NCI-H2029 treated with DMSO at 0.1 percent for 48 hours (cell line): ENCODE measurements at regions not wholly inside any gene's neighbourhood (a gene's known extent, or its start where the extent isn't known, plus 50 kb on each side); places are given as distances from the start of the nearest gene placed in this dataset.

Experiments
- DNase-seq: peaks from one replicate; lab custom pipeline; 2025; lab: John Stamatoyannopoulos, UW

DNA sequence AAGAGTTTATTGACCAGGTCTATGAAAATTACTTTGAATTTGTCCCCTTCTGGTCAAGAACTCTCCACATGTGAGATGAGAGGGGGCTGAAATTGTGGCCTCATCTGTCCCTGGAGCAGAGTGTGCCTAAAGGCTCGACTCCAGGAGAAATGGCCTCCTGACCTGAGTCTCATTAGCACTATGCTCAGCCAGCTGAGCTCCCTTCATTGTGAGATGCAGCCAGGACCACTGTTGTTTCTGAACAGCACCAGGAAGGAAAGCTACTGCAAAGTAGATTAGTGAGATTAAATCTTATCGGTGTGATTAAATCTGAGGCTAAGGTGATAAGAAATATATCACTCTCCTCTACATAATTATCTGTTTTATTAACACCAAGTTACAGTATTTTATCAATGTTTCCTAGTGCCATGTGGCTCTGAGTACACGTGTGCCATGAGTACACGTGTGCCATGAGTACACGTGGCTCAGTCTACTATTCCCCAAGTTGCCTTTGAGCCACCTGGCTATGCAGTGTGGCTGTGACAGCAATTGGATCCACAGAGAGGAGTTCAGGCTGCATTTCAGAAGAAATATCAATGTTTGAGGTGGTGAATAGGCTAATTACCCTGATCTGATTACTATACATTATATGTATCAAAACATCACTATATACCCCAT is 126.9 kb downstream of the IPMK start:
- DNase-seq, result no peak

DNA sequence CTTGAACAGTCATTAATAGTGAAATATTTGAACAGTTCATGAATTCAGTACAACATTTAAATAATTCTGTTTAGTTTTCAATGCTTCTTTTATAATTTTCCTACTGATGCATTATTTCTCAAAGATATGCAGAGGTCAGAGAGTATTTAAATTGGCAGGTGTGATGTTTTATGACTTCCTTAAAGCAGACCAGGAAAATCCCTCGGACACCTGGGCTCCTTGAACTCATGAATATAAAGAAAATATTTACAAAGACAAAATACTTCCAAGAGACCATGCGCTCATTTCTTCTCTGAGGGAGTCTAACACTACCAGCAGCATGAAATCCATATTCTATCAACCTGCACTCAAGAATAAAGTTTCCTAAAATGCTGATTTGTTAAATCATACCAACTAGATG is 127.6 kb downstream of the IPMK start:
- DNase-seq, result no peak

DNA sequence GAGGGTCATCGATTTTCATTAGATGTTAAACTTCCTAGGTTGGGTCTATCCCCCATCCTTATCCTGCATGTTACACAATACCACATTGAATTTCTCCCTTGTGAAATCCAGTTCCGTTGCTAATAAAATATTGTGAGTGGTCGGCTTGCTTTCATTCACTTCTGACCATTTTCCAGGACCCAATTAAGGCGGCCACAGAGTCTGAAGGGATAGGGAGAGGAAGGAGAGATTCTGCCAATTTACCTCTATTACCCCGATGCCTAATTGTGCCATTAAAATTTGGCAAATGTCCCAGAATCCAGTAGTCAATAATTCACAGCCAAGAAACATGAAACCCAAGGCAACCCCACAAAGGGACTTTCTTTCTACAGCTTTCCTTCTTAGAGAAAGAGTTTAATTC is 129.9 kb downstream of the IPMK start:
- peak; percentile 49 for DNase-seq

DNA sequence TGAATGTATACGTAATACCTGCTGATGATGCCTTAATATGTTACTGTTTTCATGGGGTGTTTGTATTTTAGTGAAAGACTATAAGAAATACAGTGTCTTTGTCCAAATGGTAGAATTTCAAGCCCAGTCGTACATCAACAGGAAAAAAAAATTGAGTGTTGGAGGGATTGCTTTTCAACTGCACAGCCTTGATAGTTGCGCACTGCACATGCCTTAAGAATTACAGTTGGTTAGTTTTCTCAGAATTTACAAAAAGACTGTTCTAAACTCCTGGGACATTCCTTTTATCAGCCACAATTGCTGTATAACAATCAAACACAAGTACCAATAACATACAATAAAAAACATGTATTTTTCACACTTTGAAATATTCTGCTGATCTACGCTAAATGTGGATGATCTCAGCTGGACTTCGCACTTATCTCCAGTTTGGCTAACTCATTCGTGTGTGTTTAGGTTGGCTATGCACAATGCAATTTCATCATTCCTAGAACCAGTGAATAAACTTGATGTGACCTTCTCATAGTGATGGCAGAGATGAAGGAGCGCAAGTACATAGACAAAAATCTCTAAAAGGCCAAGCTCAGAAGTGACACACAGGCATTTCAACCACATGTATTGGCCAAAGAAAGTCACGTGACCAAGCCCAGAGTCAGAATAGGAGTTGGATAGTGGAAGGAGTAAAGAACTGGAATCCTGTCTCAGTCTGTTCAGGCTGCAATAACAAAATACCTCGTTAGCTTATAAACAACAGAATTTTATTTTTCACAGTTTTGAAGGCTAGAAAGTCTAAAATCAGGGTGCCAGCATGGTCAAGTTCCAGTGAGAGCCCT is 152.3 kb downstream of the IPMK start:
- DNase-seq, result no peak

DNA sequence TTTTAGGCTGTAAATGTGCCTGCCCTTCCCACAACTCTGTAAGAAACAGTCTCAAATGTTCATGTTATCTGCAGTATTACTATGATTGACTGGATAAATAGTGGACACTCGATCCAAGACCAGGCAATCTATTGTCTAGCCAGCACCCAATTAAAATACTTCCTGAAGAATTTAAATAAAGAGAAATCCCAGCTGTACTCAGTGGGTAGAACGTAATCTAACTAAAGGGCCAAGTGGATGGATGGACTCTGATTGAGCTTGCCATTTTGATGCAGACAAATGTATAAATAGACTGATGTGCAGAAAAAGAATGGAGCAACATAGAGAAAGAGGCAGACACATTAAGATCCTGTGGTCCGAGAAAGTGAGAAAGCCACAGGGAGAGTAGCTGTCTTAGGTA is 158.0 kb downstream of the IPMK start:
- DNase-seq, result no peak

DNA sequence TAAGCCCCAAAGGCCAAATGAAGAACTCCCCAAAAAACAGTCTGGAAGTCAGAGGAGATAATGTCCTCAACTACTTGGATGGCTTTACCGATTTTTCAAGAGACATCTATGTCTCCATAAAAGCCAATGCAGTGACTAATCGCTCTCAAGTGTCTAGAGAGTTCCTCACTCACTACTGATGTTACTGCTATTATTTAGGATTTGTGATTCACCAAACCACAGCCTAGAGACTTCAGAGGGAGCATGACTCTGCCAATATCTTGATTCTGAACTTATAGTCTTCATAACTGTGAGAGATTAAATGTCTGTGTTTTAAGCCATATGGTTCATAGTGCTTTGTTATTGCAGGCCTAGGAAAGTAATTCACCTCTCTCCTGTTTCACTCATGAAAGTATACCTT is 160.2 kb downstream of the IPMK start:
- DNase-seq, result no peak

DNA sequence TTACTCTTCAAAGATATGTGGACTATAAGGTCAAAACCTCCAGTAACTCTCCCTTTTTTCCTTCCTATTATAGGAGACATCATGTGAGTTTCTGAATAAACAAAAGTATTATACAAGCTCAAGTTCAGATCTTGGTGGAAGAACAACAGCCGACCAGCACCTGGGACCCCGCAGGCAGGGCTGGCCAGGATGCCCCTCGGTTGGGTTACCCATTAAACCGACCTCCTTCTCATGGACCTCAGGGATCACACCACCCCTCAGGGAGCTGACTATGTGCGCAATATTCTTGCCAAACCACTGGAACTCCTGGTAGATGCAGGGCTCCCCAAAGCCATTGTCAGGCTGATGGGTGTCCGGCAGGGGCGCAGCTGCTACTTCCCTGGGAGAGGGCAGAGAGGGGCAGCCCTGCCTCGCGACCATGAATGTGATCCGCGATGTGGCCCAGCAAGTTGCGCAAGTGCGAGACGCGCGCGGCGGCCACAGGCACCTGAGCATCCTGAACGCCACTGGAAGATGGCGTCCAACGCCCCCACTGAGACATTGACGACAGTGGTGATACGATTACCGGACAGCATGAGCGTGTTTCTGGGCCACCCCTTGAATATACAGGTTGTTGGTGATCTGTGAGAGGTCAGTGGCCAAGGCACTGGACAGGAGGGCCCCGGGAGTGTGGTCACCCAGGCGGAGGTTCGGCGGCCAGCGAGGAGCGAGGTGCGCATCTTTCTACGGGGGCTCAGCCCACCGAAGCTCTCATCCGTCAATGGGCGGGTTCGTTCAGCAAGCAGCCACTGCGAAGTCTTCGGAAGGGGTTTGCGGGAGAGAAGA is 161.3 kb downstream of the IPMK start:
- DNase-seq, result no peak

DNA sequence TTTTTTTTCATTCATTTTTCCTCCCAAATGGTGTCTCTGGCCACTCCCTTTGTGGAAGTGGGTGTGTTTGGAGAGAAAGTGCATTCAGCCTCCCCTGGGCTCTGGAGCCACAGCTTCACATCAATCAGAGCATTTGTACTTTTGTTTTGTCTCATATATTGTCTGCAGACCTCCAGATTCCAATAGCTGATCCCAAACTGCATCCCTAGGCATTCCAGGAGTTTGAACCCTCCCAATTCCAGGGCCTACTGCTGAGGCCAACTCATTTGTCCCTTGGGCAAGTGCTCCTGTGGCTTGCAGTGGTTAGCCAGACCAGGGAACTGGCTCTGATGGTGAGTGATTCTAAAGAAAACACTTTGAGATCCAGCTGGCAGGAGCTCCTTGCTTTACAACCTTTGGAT is 163.3 kb downstream of the IPMK start:
- no peak for DNase-seq

DNA sequence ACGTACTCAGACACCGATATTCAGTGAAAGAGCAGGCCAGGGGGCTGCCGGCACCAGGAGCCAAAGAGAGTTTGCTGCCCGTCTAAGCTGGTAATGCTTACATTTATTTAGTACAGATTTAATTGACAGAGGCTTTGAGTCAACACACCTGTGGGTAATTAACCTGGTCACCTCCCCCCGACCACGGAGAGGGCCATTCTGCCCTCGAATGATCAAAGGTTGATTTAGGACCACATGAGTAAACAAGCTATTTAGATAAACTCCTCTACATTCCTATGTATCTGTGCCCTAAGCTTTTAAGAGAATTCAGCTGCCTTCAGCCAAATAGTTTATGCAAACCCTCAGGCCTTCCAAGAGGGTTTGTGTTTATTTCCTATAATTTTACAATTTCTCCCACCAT is 164.8 kb downstream of the IPMK start:
- no peak for DNase-seq

DNA sequence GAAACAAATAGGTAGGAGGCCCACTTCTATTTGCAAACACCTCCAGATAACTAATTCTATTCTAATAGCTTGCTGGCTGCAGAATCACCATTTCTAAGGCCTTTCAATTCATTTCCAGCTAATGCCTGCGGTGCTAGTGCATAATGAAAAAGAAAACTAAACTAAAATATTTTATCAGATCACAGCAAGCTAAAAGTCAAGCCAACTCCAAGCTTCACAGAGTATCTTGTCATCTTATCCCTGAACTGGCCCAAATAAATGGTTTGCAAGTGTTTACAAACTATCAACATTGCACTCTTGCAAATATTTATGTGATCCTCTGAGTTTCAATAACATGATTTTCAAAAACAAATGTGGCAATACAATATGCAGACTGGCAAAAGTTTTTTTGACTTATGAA is 166.0 kb downstream of the IPMK start:
- no peak for DNase-seq

DNA sequence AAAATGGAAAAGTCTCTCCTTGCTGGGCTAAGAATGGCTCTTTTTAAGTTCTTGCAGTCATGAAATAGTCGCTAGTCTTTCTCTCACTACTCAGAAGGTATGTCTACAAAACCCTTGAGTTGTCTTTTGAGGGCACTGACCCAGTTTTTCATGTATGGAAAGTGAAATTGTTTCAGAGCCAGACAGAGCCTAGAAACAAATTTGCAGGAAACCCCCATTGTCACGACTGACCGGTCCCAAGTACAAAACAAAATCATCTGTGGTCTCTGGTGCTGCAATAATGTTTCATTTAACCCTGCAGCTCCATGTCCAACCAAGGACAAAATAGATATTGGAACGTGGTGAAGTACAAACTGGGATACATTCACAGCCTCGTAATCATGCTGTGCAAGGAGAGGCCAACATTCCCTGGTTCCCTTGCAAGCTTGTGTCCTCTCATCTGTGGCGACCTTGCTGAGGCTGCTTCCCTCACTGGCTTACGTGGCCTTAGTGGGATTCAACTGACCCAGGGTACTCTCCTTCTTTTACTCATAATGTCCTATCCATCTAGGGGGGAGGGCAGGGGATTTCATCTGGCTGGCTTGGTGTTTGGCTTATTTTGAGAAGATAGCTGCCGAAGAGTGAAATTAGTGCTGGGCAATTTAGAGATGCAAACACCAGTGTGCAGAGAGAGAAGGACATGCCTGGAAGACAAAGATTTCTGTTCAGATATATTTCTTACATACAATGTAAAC is 172.5 kb downstream of the IPMK start:
- no peak for DNase-seq

DNA sequence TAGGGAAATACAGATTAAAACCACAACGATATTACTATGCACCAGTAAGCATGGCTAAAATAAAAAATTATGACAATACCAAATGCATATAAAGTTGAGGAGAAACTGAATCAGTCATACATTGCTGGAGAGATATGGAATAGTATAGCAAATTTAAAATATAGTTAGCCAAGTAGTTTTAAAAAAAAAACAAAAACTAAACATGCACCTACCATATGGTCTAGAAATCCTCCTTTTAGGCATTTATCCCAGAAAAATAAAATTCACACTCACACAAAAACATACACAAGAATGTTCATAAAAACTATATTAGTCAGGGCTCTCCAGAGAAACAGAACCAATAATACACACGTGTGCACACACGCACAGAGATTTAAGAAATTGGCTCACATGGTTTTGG is 175.8 kb downstream of the IPMK start:
- DNase-seq, result no peak

DNA sequence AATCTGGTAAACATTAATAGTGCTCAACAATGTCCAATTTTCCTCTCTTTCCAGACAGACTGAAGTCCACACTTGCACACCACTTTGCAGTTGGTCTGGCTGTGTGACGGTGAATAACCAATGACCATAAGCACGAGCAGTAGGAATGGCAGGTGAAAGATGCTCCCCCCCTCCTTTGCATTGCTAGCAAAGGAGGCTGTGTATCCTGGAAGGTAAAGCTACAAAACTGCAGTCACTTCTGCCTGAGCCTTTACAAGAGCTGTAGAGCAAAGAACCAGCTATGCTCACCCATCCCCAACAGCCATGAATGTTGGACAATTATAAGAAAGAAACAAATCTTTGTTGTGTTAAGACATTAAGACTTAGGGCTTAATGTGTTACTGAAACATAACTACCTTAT is 178.0 kb downstream of the IPMK start:
- DNase-seq, result no peak

DNA sequence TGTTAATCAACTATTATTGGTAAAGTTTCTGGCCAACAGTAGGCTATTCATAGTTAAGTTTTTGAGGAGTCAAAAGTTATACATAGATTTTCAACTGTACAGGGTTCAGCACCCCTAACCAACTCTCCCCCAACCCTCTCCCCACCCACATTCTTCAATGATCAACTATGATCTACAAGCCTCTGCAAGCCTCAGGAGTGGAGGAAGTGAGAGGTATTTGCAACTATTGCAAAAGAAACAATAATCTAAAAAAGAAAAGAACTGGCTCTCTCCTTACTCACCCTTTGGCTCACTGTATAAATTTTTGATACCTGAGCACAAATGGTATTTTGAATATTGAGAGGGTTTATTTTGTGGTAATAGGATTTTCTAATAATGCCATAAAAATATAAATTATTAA is 179.8 kb downstream of the IPMK start:
- DNase-seq, result no peak

DNA sequence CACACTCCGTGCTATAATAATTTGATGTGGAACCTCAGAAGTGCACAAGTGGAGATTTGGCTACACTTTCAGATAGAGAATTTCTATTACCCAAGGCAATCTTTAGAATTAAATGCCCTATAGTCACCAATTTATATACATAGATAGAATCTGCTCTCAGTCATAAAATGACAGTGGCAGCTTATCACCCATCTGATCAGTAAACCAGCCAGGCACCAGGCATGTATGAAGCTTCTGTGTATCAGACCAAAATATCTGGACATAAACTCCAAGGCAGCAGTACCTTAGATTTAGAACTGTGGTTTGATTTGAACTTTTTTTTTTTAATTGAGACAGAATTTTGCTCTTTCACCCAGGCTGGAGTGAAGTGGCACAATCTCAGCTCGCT is 180.9 kb downstream of the IPMK start:
- no peak for DNase-seq

DNA sequence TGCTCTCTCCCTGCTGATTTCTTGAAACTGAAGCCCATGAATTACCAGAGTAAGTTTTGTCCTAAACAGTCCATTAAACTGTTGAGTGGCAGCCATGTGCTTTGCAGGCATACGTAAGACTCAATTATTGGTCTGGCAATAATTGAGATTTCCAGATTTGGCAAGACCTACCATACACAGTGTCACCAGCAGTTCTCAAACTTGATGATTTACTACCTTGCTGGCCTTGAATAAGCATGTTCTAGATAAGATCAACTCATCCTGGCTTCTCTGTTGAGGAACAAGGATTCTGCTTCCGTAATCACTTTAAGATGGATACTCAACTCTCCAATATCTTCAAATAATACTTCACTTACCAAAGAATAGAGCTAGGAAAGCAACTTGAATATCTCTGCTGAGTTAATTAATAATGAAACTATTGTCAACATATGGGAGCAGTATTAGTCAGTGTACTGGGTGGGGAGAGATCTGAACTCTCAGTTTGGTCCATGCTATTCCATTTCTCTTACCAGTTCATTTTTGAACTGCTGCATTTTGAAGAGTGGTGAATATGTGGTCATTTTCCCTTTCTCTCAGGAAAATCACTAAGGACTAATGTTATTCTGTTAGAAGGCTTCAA is 181.4 kb downstream of the IPMK start:
- DNase-seq, result no peak

DNA sequence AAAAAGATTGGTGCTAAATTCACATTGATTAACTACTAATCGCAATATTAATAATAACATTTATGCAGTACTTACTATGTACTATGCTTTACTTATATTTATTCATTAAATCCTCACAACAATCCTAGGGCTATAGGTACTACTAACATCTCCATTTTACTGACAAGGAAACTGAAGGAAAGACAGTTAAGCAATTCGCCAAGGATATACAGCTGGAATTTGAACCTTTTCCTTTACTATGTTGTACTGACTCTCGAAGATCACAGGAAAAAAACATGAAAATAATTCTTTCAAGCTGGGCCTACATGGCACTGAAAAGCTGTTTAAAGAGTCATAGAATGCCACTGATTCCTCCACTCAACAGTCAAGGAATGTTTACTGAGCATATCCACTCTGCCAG is 185.4 kb downstream of the IPMK start:
- DNase-seq, result no peak

DNA sequence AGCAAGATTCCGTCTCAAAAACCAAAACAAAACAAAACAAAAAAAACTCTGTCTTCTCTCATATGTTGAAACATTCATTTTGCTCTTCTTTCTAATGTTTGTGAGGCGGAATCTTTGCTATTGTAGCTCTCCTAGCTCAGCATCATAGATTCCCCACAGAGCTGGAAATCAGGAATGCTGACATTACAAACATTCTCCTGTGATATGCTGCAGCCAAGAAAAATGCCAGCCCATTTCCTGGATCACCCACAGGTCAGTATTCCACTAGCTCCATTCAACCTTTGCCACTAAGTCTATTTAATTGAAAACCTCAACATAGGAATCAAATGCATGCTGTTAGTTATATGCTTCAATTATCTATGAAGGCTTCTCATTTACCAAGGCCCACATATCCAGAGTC is 186.3 kb downstream of the IPMK start:
- no peak for DNase-seq

DNA sequence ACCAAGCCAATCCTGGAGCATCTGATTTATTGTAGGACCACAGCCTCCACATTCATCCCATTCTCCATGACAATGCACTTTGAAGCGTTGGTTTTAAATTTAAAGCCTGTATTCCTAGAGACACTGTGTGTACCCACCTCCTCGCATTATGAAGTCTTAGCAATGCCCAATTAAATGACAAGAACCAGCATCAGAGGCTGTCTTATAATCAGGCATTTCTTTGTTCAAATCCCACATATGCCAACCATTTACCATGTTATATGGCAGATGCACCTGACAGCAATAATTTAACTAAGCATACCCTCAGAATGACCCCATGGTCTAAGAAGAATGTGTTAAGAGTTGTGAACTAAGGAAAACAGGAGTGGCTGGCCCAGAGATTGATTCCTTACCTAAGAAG is 188.2 kb downstream of the IPMK start:
- no peak for DNase-seq

DNA sequence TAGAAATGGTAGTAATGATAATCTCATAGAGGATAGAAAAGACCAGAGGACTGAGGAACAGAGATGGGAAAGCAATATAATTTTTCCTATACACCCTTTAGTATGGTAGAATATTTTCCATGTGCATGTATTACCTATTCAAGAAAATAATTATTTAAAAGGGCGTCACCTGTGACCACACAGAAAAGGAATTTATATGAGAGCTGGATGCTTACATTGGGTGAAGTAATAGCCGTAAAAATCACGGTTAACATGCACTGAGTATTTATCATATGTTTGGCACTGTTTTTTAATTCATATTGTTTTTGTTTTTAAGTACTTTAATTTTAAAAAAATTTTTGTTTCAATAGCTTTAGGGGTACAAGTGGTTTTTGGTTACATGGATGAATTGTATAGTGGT is 195.1 kb downstream of the IPMK start:
- no peak for DNase-seq

DNA sequence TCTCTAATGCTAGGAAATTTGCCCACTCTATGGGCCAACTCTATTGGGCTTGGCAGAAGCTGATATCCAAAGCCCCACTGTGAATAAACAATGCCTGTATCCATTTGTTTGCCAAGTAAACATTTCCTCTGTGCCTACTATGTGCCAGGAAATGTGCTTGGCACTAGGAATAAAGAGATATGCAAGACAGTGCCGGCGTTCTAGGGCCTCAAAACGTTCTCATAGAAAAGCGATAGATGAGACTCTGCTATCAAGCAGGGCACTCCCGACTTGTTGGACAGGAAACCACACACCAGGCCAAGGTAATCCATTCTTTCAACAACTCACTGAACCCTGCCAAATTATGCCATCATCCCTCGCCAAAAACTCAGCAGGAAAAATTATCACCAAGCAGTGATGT is 196.7 kb downstream of the IPMK start:
- DNase-seq, result peak; percentile 1

DNA sequence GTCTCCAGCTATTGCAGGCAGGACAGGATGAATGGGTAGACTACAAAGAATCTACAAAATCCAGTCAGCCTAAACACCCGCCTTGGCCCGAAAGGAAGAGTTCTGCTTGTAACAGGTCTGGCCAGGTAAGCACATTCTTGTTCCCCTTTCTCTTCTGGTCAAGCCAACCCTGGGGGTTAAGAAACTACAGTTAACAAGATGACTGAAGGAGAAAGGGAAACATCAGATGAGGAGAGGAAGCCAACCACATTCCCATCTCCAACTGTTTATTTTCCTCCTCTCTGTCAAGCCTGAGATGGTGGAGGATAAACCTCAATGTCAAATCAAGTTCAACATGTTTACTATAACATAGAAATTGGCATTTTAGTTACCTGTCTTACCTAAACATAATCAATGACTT is 198.9 kb downstream of the IPMK start:
- DNase-seq, result no peak
